ENCODE measurements at regions not wholly inside any gene's neighbourhood (a gene's known extent, or its start where the extent isn't known, plus 50 kb on each side); places are given as distances from the start of the nearest gene placed in this dataset.

DNA sequence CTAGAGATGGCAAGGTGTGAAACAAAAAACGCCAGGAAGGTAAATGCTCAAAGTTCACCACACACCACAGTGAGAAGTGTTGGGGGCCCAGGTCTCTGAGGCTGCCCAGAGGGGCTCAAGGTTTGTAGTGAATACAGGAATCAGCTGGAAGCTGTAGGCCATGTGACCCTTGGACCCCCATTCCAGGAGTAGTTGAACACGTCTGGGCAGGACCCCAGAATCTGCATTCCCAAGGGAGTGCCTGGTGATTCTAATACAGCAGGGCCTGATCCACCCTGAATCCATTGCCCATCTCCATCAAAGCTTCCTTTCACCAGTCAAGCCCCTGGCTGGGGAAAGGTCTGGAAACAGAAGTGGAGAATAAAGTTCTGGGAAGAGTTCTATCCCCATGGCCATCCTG is 70.8 kb upstream of the B3GAT1 start:
- DNase-seq (ENCODE audit: low read depth in 2 of 2) = no peak
- no peaks in the 10 kb centered on the region for H3K9me3 ChIP-seq (ENCODE audit: control insufficient read depth, insufficient read depth, low read depth, low read length)
- H3K4me1 ChIP-seq (ENCODE audit: control insufficient read depth, extremely low read depth, insufficient read depth, low read length) = no peaks in the 10 kb centered on the region
- no peak overlapping the region for H3K27ac ChIP-seq (ENCODE audit: insufficient read depth, low read length)
- H3K79me2 ChIP-seq (ENCODE audit: control insufficient read depth, insufficient read depth, low read length) = no peaks in the 10 kb centered on the region
- H2AFZ ChIP-seq (ENCODE audit: low read length) = no peak overlapping the region
- H3K27me3 ChIP-seq (ENCODE audit: control insufficient read depth, insufficient read depth, low read length) = no peaks in the 10 kb centered on the region
- no peak overlapping the region for H3K4me3 ChIP-seq (replicated peaks in 1 of 4; ENCODE audit: control extremely low read depth in 1 of 4, insufficient read depth in 1 of 4, low read depth in 3 of 4, low read length in 4 of 4)
- TF ChIP-seq EZH2 (IDR thresholded peaks at IDR 0.05; ENCODE audit: low read length, missing control alignments) = no peak
- TF ChIP-seq, protein P1, sequence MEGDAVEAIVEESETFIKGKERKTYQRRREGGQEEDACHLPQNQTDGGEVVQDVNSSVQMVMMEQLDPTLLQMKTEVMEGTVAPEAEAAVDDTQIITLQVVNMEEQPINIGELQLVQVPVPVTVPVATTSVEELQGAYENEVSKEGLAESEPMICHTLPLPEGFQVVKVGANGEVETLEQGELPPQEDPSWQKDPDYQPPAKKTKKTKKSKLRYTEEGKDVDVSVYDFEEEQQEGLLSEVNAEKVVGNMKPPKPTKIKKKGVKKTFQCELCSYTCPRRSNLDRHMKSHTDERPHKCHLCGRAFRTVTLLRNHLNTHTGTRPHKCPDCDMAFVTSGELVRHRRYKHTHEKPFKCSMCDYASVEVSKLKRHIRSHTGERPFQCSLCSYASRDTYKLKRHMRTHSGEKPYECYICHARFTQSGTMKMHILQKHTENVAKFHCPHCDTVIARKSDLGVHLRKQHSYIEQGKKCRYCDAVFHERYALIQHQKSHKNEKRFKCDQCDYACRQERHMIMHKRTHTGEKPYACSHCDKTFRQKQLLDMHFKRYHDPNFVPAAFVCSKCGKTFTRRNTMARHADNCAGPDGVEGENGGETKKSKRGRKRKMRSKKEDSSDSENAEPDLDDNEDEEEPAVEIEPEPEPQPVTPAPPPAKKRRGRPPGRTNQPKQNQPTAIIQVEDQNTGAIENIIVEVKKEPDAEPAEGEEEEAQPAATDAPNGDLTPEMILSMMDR (conservative IDR thresholded peaks at IDR 0.05 in 1 of 2, IDR thresholded peaks at IDR 0.05 in 1 of 2; ENCODE audit: low read depth in 1 of 2, low read length in 2 of 2) = no peak
- H3K4me2 ChIP-seq (ENCODE audit: extremely low read depth, insufficient read depth, low read length) = no peak overlapping the region
- H3K9ac ChIP-seq (ENCODE audit: insufficient read depth, low read length) = no peak overlapping the region
- no peaks in the 10 kb centered on the region for H3K36me3 ChIP-seq (ENCODE audit: control insufficient read depth, insufficient read depth, low read length)
- no peaks in the 10 kb centered on the region for H4K20me1 ChIP-seq (ENCODE audit: control insufficient read depth, extremely low read depth, insufficient read depth, low read length)

DNA sequence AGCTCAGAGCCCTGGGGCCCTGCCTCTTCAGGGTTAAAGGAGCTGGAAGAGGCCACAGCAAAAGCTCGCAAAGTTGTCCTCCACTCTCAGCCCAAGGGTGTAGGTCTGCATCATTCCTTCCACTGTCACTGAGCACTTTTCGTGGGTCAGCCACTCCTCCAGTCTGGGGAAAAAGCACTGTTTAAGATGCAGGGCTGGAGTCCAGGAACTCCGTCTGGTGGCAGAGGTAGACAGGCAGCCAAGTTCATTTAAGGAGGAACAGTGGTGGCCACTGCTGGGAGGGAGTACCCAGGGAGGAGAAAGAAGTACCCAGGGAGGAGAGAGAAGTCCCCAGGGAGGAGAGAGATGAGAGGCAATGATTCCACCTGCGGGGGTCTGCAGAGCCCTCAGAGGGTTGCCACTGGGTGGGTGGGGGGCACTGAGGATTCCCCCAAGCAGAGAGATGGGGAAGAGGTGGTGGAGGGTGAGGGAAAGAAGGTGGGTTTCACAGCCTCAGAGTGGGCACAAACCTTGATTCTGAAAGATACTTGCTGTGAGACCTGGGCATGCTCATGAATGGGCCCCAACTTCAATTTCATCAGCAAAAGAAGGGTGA is 70.0 kb upstream of the B3GAT1 start:
- DNase-seq (ENCODE audit: low read depth in 2 of 2) = no peak
- Histone ChIP-seq H2AFZ (ENCODE audit: low read length) (no peak overlapping the region), H3K9me3 (ENCODE audit: control insufficient read depth, insufficient read depth, low read depth, low read length) (no peaks in the 10 kb centered on the region), H3K27ac (ENCODE audit: insufficient read depth, low read length) (no peak overlapping the region), H3K36me3 (ENCODE audit: control insufficient read depth, insufficient read depth, low read length) (no peaks in the 10 kb centered on the region), H3K4me3 (replicated peaks in 1 of 4; ENCODE audit: control extremely low read depth in 1 of 4, insufficient read depth in 1 of 4, low read depth in 3 of 4, low read length in 4 of 4) (no peak overlapping the region), H3K27me3 (ENCODE audit: control insufficient read depth, insufficient read depth, low read length) (no peaks in the 10 kb centered on the region), H3K9ac (ENCODE audit: insufficient read depth, low read length) (no peak overlapping the region), H3K4me1 (ENCODE audit: control insufficient read depth, extremely low read depth, insufficient read depth, low read length) (no peaks in the 10 kb centered on the region), H3K79me2 (ENCODE audit: control insufficient read depth, insufficient read depth, low read length) (no peaks in the 10 kb centered on the region), H3K4me2 (ENCODE audit: extremely low read depth, insufficient read depth, low read length) (no peak overlapping the region), H4K20me1 (ENCODE audit: control insufficient read depth, extremely low read depth, insufficient read depth, low read length) (no peaks in the 10 kb centered on the region)
- TF ChIP-seq, protein P1 (conservative IDR thresholded peaks at IDR 0.05 in 1 of 2, IDR thresholded peaks at IDR 0.05 in 1 of 2; ENCODE audit: low read depth in 1 of 2, low read length in 2 of 2) = no peak
- no peak for TF ChIP-seq EZH2 (IDR thresholded peaks at IDR 0.05; ENCODE audit: low read length, missing control alignments)

- DNase-seq (ENCODE audit: low read depth in 2 of 2) = no peak
- H3K27ac ChIP-seq (ENCODE audit: insufficient read depth, low read length) = no peak overlapping the region
Measured at GRCh38 chr11:134481135-134481534, 69.1 kb upstream of the B3GAT1 start.

More at GRCh38 chr11:134481135-134481534, 69.1 kb upstream of the B3GAT1 start:
- Histone ChIP-seq H3K27me3 (ENCODE audit: control insufficient read depth, insufficient read depth, low read length) (no peaks in the 10 kb centered on the region), H2AFZ (ENCODE audit: low read length) (no peak overlapping the region), H3K4me2 (ENCODE audit: extremely low read depth, insufficient read depth, low read length) (no peak overlapping the region), H4K20me1 (ENCODE audit: control insufficient read depth, extremely low read depth, insufficient read depth, low read length) (no peaks in the 10 kb centered on the region), H3K36me3 (ENCODE audit: control insufficient read depth, insufficient read depth, low read length) (no peaks in the 10 kb centered on the region), H3K79me2 (ENCODE audit: control insufficient read depth, insufficient read depth, low read length) (no peaks in the 10 kb centered on the region), H3K9me3 (ENCODE audit: control insufficient read depth, insufficient read depth, low read depth, low read length) (no peaks in the 10 kb centered on the region), H3K4me1 (ENCODE audit: control insufficient read depth, extremely low read depth, insufficient read depth, low read length) (no peaks in the 10 kb centered on the region), H3K9ac (ENCODE audit: insufficient read depth, low read length) (no peak overlapping the region), H3K4me3 (replicated peaks in 1 of 4; ENCODE audit: control extremely low read depth in 1 of 4, insufficient read depth in 1 of 4, low read depth in 3 of 4, low read length in 4 of 4) (no peak overlapping the region)
- TF ChIP-seq EZH2 (IDR thresholded peaks at IDR 0.05; ENCODE audit: low read length, missing control alignments) = no peak
- TF ChIP-seq, protein P1 (conservative IDR thresholded peaks at IDR 0.05 in 1 of 2, IDR thresholded peaks at IDR 0.05 in 1 of 2; ENCODE audit: low read depth in 1 of 2, low read length in 2 of 2) = no peak
